HEK293 (cell line): ENCODE measurements at regions not wholly inside any gene's neighbourhood (a gene's known extent, or its start where the extent isn't known, plus 50 kb on each side); places are given as distances from the start of the nearest gene placed in this dataset.

Experiments
- CTCF ChIA-PET: fragments of 350-600 bp; formaldehyde crosslinking; extraction: SDS; loops from one replicate; lab custom pipeline; 2021; ENCODE audit warnings: antibody characterized with exemption; lab: Yijun Ruan, JAX
- POLR2A ChIA-PET: fragments of 300-600 bp; formaldehyde crosslinking; extraction: SDS; loops from one replicate; lab custom pipeline; 2020; ENCODE audit warnings: antibody characterized with exemption, inconsistent platforms; lab: Yijun Ruan, JAX
- H3K27ac ChIP-seq: fragments of 200-500 bp; sonication (Bioruptor generic); 2 replicates; pipeline ENCODE4 v1.5.1; 2014; ENCODE audit warnings: low read depth, low read length, control low read depth, inconsistent platforms; ENCODE audit errors: extremely low read depth
- H3K36me3 ChIP-seq, 2 experiments: fragments of 200-500 bp in 1 of 2; sonication (Bioruptor generic) in 1 of 2; 1 replicate in 1 of 2; 2 replicates in 1 of 2; pipeline ENCODE4 v1.5.1; 2014 to 2017; ENCODE audit warnings: inconsistent platforms in 2 of 2, low read length in 2 of 2; ENCODE audit not compliant: control insufficient read depth in 2 of 2, insufficient read depth in 1 of 2
- H3K4me1 ChIP-seq: fragments of 200-500 bp; sonication (Bioruptor generic); 2 replicates; pipeline ENCODE4 v1.5.1; 2014; ENCODE audit warnings: mild to moderate bottlenecking, low read length, inconsistent platforms; ENCODE audit not compliant: control insufficient read depth, insufficient read depth
- H3K4me3 ChIP-seq: 2 replicates; pipeline ENCODE4 v1.5.1; 2011; ENCODE audit warnings: low read depth, mild to moderate bottlenecking, control low read depth, low read length, moderate library complexity
- H3K9me3 ChIP-seq: fragments of 200-500 bp; sonication (Bioruptor generic); 2 replicates; pipeline ENCODE4 v1.5.1; 2014; ENCODE audit warnings: low read depth, low read length, inconsistent platforms; ENCODE audit not compliant: control insufficient read depth, insufficient read depth
- HOXD13 ChIP-seq: sonication (generic); formaldehyde crosslinking; IDR thresholded peaks from 2 replicates; pipeline ENCODE4 v1.8.0; 2022; ENCODE audit warnings: missing genetic modification reagents, borderline replicate concordance
- KLF1 ChIP-seq: fragments of 450-650 bp; formaldehyde crosslinking; IDR thresholded peaks from 2 replicates; pipeline ENCODE4 v1.5.1; 2016; ENCODE audit warnings: missing biosample characterization, missing genetic modification characterization
- OVOL3 ChIP-seq: fragments of 450-650 bp; formaldehyde crosslinking; IDR thresholded peaks from 2 replicates; pipeline ENCODE4 v1.5.1; 2016; ENCODE audit warnings: missing biosample characterization, missing genetic modification characterization
- RBAK ChIP-seq: fragments of 450-650 bp; formaldehyde crosslinking; IDR thresholded peaks from 2 replicates; pipeline ENCODE4 v1.5.1; 2016; ENCODE audit warnings: missing biosample characterization, missing genetic modification characterization
- REPIN1 ChIP-seq: fragments of 450-650 bp; formaldehyde crosslinking; IDR thresholded peaks from 2 replicates; pipeline ENCODE4 v1.5.1; 2017; ENCODE audit warnings: missing biosample characterization, missing genetic modification characterization, low read depth
- SP2 ChIP-seq: fragments of 450-650 bp; formaldehyde crosslinking; IDR thresholded peaks from 2 replicates; pipeline ENCODE4 v1.5.1; 2016; ENCODE audit warnings: missing biosample characterization, missing genetic modification characterization
- ZBTB10 ChIP-seq: fragments of 450-650 bp; formaldehyde crosslinking; IDR thresholded peaks from 2 replicates; pipeline ENCODE4 v1.5.1; 2016; ENCODE audit warnings: missing biosample characterization, missing genetic modification characterization
- ZFP69B ChIP-seq: fragments of 450-650 bp; formaldehyde crosslinking; IDR thresholded peaks from 2 replicates; pipeline ENCODE4 v1.5.1; 2016; ENCODE audit warnings: missing biosample characterization, missing genetic modification characterization
- ZNF2 ChIP-seq: fragments of 450-650 bp; formaldehyde crosslinking; IDR thresholded peaks from 2 replicates; pipeline ENCODE4 v1.5.1; 2016; ENCODE audit warnings: missing biosample characterization, missing genetic modification characterization
- ZNF23 ChIP-seq: fragments of 450-650 bp; formaldehyde crosslinking; IDR thresholded peaks from 2 replicates; pipeline ENCODE4 v1.5.1; 2016; ENCODE audit warnings: missing biosample characterization, missing genetic modification characterization, borderline replicate concordance
- ZNF394 ChIP-seq: fragments of 450-650 bp; formaldehyde crosslinking; IDR thresholded peaks from 2 replicates; pipeline ENCODE4 v1.5.1; 2016; ENCODE audit warnings: missing biosample characterization, missing genetic modification characterization, mild to moderate bottlenecking, moderate library complexity, borderline replicate concordance
- ZNF473 ChIP-seq: fragments of 450-650 bp; formaldehyde crosslinking; IDR thresholded peaks from 2 replicates; pipeline ENCODE4 v1.5.1; 2017; ENCODE audit warnings: missing biosample characterization, missing genetic modification characterization
- ZNF510 ChIP-seq: fragments of 450-650 bp; formaldehyde crosslinking; IDR thresholded peaks from 2 replicates; pipeline ENCODE4 v1.5.1; 2018; ENCODE audit warnings: mild to moderate bottlenecking, missing genetic modification characterization, missing biosample characterization; ENCODE audit not compliant: insufficient replicate concordance
- ZNF544 ChIP-seq: fragments of 450-650 bp; formaldehyde crosslinking; IDR thresholded peaks from 2 replicates; pipeline ENCODE4 v1.5.0; 2017; ENCODE audit warnings: missing biosample characterization, missing genetic modification characterization
- ZNF596 ChIP-seq: fragments of 450-650 bp; IDR thresholded peaks from 2 replicates; pipeline ENCODE4 v1.5.0; 2018; ENCODE audit warnings: missing biosample characterization, mild to moderate bottlenecking, missing genetic modification characterization, moderate library complexity
- ZNF600 ChIP-seq: fragments of 450-650 bp; formaldehyde crosslinking; IDR thresholded peaks from 2 replicates; pipeline ENCODE4 v1.5.1; 2016; ENCODE audit warnings: missing biosample characterization, missing genetic modification characterization
- ZNF664 ChIP-seq: fragments of 450-650 bp; formaldehyde crosslinking; IDR thresholded peaks from 2 replicates; pipeline ENCODE4 v1.5.1; 2016; ENCODE audit warnings: missing biosample characterization, missing genetic modification characterization
- ZNF670 ChIP-seq: fragments of 450-650 bp; formaldehyde crosslinking; IDR thresholded peaks from 2 replicates; pipeline ENCODE4 v1.5.1; 2016; ENCODE audit warnings: missing biosample characterization, missing genetic modification characterization, low read depth
- ZNF704 ChIP-seq: fragments of 450-650 bp; formaldehyde crosslinking; IDR thresholded peaks from 2 replicates; pipeline ENCODE4 v1.5.1; 2016; ENCODE audit warnings: missing biosample characterization, missing genetic modification characterization
- ZNF747 ChIP-seq: fragments of 450-650 bp; formaldehyde crosslinking; IDR thresholded peaks from 2 replicates; pipeline ENCODE4 v1.5.1; 2016; ENCODE audit warnings: missing biosample characterization, missing genetic modification characterization
- ZNF776 ChIP-seq: fragments of 450-650 bp; formaldehyde crosslinking; IDR thresholded peaks from 2 replicates; pipeline ENCODE4 v1.5.0; 2017; ENCODE audit warnings: missing biosample characterization, missing genetic modification characterization, borderline replicate concordance
- ZNF843 ChIP-seq: fragments of 450-650 bp; formaldehyde crosslinking; IDR thresholded peaks from 2 replicates; pipeline ENCODE4 v1.5.1; 2016; ENCODE audit warnings: missing biosample characterization, missing genetic modification characterization
- TF ChIP-seq, protein P1 (sequence below): fragments of 450-650 bp; formaldehyde crosslinking; IDR thresholded peaks from 2 replicates; pipeline ENCODE4 v1.5.1; 2016; ENCODE audit warnings: missing biosample characterization, missing genetic modification characterization, borderline replicate concordance

DNA sequence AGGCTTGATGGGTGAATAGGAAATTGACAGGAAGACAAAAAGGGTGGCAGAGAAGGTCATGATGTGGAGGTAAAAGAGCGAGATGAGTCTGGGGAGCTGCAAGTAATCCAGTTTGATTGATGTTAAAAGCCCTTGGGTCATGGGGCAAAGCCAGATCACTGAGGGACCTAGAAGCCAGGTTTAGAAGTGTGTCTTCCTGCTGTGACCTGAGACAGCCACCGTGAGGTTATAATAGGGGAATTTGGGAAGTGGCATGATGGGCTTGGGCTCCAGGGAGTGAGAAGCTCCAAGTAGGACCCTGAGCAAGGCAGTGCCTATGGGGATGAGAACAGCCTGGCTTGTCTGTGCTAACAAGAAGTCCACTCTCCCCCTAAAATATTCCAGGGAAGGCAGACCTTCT, 298.5 kb downstream of the RPLP1 start:
- Histone ChIP-seq H3K9me3 (no peaks in the 10 kb centered on the region), H3K36me3 (no peaks in the 10 kb centered on the region), H3K4me3 (no peak overlapping the region), H3K4me1 (peaks cover 10% of the 10 kb centered on the region), H3K27ac (no peak overlapping the region)
- TF ChIP-seq ZNF843 (no peak), ZNF596 (tag by site-specific recombination) (no peak), ZNF600 (no peak), RBAK (tag by site-specific recombination) (no peak), ZBTB10 (tag by site-specific recombination) (no peak), HOXD13 (CRISPR knock-in tag) (no peak), KLF1 (tag by site-specific recombination) (no peak), ZNF473 (tag by site-specific recombination) (no peak), ZNF23 (no peak), ZNF510 (tag by site-specific recombination) (no peak), ZNF664 (no peak), OVOL3 (tag by site-specific recombination) (no peak), ZNF670 (no peak), REPIN1 (tag by site-specific recombination) (no peak), ZNF704 (tag by site-specific recombination) (no peak), ZNF776 (tag by site-specific recombination) (no peak), ZNF747 (tag by site-specific recombination) (no peak), ZNF544 (tag by site-specific recombination) (no peak)
- ChIA-PET CTCF (interaction anchor here (0.5 to 2.7 kb wide), 4 partner anchors 23 to 346 kb away, joined by 3 to 9 read pairs (median 4); no protein-coding TSS in a partner anchor), POLR2A (no interaction called here)

DNA sequence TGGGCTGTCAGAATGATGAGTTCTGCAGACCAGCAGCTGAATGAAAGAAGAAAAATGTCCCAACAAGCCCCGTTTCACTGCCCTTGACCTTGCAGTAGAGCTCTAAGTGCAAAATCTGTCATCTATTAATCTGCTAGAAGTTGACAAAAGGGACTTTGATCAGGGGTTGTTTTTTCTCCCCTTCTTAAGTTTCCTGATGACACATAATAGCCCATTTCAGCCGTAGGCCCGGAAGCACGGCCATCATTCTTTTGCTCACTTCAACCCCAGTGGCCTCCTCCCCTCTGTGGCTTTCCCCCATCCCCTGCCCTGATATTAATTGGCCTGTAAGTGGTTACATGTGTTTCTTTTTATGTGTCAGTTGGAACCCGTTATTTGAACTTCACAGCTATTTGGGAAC, 298.9 kb downstream of the RPLP1 start:
- Histone ChIP-seq H3K4me1 (peaks cover 10% of the 10 kb centered on the region), H3K27ac (no peak overlapping the region), H3K36me3 (no peaks in the 10 kb centered on the region), H3K9me3 (no peaks in the 10 kb centered on the region), H3K4me3 (no peak overlapping the region)
- ChIA-PET POLR2A (no interaction called here), CTCF (interaction anchor here (0.5 to 2.7 kb wide), 3 partner anchors 23 to 345 kb away, joined by 3 to 9 read pairs (median 3); no protein-coding TSS in a partner anchor)
- no peak for TF ChIP-seq ZFP69B (tag by site-specific recombination)
- TF ChIP-seq ZNF670 = no peak

DNA sequence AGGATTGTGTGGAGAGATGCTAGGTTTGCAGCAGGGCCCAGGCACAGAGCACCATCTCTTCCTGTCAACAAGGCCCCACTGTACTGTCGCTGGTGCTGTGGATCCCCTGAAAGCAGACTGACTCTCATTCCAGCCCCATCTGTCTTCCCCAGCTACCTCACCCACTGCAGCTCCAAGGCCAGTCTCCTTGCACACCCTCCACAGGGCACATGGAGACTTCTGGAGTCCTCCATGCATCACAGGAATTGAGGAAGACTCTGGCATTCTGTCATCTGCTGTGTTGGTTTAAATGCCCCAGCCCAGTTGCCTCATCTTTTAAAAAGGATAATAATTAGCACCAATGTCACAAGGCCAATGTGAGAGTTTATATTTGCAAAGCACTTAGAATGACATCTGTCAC, 301.2 kb downstream of the RPLP1 start:
- H3K36me3 ChIP-seq = no peaks in the 10 kb centered on the region
- H3K4me1 ChIP-seq = peaks cover 16% of the 10 kb centered on the region
- H3K9me3 ChIP-seq = no peaks in the 10 kb centered on the region
- H3K4me3 ChIP-seq = no peak overlapping the region
- ChIA-PET POLR2A (no interaction called here), CTCF (interaction anchor here (1.2 to 1.6 kb wide), 4 partner anchors 9 to 734 kb away, joined by 3 to 7 read pairs (median 5); no protein-coding TSS in a partner anchor)
- TF ChIP-seq ZNF394 (tag by site-specific recombination) (no peak), SP2 (tag by site-specific recombination) (no peak), ZNF2 (tag by site-specific recombination) (no peak)
- TF ChIP-seq, protein P1, sequence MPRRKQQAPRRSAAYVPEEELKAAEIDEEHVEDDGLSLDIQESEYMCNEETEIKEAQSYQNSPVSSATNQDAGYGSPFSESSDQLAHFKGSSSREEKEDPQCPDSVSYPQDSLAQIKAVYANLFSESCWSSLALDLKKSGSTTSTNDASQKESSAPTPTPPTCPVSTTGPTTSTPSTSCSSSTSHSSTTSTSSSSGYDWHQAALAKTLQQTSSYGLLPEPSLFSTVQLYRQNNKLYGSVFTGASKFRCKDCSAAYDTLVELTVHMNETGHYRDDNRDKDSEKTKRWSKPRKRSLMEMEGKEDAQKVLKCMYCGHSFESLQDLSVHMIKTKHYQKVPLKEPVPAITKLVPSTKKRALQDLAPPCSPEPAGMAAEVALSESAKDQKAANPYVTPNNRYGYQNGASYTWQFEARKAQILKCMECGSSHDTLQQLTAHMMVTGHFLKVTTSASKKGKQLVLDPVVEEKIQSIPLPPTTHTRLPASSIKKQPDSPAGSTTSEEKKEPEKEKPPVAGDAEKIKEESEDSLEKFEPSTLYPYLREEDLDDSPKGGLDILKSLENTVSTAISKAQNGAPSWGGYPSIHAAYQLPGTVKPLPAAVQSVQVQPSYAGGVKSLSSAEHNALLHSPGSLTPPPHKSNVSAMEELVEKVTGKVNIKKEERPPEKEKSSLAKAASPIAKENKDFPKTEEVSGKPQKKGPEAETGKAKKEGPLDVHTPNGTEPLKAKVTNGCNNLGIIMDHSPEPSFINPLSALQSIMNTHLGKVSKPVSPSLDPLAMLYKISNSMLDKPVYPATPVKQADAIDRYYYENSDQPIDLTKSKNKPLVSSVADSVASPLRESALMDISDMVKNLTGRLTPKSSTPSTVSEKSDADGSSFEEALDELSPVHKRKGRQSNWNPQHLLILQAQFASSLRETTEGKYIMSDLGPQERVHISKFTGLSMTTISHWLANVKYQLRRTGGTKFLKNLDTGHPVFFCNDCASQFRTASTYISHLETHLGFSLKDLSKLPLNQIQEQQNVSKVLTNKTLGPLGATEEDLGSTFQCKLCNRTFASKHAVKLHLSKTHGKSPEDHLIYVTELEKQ (tag by site-specific recombination) = no peak
- no peak overlapping the region for H3K27ac ChIP-seq
